ENCODE measurements at regions not wholly inside any gene's neighbourhood (a gene's known extent, or its start where the extent isn't known, plus 50 kb on each side); places are given as distances from the start of the nearest gene placed in this dataset.

DNA sequence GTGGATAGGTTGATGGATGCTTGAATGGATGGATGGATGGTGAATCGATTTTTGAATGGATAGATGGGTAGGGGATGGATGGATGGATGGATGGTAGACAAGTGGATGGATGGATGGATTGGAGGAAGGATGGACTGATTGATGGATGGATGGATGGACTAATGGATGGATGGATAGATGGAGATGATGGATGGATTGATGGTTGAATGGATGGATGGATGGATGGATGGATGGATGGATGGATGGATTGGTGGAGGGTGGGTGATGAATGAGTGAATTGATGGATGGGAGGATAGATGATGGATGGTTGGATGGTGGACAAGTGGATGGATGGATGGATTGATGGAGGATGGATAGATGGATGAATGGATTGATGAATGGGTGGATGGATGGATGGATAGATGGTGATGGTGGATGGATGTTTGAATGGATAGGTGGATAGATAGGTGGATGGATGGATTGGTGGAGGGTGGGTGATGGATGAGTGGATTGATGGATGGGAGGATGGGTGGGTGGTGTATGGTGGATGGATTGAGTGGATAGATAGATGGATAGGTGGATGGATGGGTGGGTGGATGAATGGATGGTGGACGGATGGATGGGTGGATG lies 1140.9 kb downstream of the BRD1 start:
- no peak for DNase-seq

DNA sequence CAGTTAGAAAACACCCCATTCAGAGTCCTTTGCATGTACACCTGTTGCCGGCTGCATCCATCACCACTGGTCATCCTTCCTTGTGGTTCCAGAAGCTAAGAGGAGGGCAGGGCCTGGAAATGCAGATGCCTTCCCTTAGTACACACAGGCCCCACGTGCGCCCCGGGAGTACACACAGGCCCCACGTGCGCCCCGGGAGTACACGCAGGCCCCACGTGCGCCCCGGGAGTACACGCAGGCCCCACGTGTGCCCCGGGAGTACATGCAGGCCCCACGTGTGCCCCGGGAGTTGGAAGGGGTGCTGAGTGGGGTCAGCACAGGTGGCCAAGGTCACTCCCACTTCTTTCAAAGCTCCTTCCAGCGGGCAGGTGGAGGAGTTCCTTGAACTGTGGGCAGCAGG lies 1141.9 kb downstream of the BRD1 start:
- DNase-seq, result no peak

DNA sequence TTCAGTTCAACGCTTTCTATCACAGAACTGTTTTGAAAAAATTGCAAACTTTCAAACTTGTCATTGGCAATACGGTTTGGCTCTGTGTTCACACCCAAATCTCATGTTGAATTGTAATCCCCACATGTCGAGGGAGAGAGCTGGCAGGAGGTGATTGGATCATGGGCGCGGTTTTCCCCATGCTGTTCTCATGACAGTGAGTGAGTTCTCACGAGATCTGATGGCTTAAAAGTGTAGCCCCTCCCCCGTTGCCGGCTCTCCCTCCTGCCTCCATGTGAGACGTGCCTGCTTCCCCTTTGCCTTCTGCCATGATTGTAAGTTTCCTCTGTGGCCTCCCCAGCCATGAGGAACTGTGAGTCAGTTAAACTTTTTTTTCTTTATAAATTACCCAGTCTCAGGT lies 1144.0 kb downstream of the BRD1 start:
- no peak for DNase-seq

DNA sequence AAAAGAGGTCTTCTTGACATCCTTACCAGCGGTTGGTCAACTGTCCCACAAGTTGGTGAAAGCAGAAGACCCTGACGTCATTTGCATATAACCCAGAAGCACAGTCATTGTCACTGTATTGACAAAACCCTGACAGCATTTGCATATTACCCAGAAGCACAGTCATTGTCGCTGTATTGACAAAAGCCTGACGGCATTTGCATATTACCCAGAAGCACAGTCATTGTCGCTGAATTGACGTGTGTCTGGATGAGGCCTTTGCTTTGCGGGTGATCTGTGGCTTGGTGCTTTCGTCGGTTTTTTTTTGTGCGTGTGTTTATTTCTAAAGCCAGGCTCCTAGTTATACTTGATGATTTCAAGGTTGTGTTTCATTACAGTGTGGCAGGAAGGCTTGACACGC lies 1145.2 kb downstream of the BRD1 start:
- no peak for DNase-seq

DNA sequence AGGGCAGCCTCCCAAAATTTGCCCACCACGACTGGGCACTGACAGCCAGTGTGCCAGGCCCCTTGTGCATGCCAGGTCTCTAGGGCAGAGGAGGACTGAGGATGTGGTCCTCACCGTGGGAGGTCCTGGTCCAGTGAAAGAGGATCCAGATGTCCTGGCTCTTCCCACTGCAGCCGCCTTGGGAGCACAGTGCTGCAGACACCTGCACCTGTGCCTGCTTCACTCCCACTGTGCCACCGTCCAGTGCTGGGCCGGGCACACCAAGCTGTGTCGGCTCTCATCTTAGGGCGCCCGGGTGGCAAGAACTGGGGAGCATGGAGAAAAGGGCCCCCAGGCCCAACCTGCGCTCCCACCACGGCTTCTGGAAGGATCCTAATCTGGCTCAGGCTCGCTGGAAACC lies 1147.1 kb downstream of the BRD1 start:
- DNase-seq, result no peak

DNA sequence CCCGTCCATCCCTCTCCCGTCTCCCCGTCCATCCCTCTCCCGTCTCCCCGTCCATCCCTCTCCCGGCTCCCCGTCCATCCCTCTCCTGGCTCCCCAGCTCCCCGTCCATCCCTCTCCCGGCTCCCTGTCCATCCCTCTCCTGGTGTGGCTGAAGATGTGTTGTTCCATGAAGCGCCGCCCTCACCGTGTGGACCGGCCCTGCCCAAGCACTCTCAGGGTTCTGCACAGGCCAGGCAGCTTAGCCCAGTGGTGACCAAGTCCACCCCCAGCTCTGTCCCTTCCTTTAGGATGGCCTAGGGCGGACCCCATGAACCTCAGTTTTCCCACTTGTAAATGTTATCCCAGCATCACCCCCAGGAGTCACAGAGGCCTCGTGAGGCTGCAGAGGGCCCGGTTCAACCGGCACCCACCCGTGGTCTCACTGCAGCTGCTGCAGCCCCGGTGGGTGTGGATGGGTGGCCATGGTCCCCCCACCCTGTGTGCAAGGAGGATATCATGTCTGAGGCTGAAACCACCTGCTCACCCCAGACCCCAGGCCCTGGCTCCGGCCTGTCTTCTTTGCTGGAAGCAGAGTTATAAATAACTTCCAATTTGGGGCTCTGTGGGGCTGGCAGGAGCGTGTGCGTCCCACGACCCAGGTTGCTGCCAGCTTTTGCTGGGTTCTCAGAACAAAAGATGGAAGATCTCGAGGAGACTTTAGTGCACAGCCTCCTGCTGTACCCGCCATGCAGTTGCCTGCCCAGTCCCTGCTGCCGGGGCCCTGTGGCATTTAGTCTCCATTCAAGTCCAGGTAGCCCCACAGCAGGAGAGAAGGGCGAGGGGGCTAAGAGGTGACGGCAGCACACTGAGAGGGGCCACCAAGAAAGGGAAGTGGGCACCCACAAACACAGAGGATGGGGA lies 1147.8 kb downstream of the BRD1 start:
- DNase-seq, result no peak

DNA sequence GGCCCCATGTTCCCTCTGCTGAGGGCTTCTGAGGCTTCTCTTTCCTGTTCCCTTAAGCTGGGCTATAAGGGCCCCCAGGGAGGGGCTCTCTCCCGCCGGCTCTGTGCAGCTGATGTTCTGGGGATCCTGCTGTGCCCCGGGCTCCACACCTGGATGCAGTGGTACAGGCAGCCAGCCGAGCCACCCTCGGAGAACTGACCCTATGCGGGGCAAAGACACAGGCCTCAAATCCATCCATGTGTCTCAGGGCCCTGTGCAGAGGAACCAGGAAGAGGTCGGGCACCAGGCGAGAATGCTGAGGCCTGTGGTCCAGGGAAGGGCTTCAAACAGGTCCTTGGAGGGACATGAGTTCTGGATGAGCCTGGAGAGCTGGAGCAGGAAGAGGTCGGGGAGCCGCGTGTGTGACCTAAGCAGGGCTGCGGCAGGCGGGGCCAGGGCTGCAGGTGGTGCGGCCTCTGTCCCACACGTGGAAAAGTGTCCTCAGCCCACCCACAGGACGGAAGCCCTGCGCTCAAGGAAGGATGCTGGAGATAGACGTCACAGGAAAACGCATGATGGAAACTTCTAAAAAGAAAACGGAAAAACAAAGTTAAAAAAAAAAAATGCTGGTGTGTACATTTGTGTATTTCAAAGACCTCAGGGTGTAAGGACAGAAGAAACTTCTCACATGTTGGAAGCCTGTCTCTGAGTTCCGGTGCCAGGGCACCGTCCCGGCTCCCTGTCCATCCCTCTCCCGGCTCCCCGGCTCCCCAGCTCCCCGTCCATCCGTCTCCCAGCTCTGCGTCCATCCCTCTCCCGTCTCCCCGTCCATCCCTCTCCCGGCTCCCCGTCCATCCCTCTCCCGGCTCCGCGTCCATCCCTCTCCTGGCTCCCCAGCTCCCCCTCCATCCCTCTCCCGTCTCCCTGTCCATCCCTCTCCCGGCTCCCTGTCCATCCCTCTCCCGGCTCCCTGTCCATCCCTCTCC lies 1149.2 kb downstream of the BRD1 start:
- DNase-seq, result no peak

DNA sequence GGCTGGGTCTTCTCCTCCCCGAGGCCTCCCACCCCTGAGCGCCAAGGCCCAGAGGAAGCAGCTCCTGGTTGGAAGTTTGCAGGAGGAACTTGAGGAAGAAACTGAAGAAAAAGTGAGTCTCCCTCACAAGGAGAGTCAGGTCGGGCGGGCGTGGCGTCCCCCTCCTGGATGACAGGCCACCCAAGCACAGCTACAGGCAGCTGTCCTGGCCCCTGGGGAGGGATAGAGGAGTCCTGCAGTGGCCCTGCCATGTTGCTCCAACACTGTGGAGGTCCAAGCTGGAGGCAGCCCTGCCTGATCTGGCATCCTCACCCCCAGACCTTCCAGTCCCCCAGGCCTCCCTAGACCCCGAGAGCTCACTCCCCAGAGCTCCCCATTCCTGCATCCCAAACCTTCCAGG lies 1150.1 kb downstream of the BRD1 start:
- no peak for DNase-seq

DNA sequence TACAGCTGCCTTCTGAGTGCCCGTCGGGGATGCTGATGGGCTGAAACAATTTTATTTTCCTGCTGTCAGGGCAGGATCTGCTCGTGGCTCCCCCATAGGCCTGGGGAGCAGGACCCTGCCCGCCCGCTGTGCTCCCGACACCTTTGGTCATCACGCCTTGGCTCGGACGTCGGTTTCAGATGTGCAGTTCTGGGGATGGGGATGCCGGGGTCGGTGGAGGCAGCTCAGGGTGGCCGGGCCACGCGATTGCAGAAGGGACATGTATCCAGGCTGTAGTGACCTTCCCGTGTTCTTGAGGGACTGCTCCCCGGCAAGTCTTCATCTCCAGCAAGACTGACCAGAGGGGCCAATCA lies 1150.5 kb downstream of the BRD1 start:
- no peak for DNase-seq

DNA sequence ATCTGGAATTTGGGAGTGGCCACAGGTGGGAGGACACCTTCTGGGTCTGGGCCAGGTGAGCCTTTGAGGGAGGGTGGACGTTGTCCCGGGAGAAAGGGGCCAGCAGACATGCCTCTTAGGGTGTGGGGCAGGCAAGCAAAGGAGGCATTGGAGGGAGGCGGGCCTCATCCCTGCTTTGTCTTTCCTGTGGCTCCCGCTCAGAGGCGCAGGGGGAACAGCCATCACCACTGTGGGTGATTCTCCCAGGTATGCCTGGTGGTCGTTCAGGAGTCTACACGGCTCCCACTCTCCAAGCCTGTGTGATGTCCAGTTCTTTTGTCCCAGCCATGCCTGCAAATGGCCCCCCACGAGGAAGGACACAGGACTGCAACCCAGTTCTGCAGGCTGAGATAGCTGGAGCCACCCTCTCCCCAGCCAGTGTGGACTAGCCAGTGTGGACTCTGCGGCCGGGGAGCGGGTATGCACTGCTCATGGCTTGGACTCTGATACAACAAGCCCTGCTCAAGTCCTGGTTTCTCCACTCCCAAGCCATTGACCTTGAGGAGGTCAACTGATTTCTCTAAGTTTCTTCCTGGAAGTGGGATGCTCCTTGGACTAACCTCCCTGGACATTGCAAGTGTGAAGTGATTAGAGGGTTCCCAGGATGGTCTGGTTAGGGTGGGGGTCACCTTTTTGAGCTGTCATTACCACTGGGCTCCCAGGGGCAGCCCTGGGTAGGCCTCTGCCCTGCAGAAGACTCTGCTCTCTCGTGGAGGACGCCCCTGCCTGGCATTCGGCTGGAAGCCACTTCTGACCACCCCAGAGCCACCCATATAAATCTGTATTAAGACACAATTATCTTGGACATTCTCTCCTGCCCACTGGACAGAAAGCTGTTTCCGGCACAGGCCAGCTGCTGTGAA lies 1151.2 kb downstream of the BRD1 start:
- DNase-seq, result no peak

DNA sequence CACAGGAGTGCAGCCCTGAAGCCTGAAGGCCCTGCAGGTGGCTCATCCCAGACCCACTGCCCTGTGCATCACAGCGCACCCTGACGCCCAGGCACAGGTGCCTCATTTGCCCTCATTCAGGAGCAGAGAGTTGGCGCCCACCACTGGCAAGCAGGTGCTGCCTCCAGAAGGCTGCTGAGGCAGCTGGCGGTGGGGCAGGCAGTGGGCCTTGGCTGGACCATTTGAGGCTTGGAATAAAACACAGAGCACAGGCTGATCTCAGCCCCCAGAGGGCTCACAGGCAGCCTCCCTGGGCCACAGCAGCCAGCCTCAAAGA lies 1151.9 kb downstream of the BRD1 start:
- no peak for DNase-seq

DNA sequence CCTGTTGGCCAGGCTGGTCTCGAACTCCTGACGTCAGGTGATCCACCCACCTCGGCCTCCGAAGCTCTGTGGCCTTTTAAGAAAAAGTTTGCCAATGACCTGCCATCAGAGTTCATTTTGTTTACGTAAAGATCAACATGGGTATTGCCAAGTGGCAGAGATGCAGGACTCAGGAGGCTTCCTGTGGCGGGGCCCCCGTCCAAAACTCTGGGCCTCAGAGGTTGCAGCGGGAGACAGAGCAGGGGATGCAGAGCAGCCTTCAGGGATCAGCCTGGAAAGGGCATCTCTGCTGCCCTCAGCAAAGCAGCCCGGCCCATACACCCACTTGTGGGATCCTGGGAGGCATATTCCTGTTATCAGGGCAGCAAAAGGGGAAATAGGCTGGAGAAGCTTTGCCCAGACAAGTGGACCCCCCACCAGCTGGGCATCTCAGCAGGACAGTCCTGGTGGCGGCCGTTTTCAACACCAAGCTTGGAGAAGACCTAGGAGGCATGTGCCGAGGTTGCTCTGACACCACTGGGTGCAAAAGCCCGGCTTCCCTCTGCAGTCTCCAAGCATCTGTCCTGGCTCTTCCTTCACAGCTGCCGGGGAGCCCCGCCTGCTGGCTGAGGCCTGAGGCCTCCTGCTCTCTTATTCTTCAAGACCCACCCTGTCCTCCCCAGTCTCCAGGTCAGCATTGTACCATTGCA lies 1152.4 kb downstream of the BRD1 start:
- DNase-seq, result no peak

DNA sequence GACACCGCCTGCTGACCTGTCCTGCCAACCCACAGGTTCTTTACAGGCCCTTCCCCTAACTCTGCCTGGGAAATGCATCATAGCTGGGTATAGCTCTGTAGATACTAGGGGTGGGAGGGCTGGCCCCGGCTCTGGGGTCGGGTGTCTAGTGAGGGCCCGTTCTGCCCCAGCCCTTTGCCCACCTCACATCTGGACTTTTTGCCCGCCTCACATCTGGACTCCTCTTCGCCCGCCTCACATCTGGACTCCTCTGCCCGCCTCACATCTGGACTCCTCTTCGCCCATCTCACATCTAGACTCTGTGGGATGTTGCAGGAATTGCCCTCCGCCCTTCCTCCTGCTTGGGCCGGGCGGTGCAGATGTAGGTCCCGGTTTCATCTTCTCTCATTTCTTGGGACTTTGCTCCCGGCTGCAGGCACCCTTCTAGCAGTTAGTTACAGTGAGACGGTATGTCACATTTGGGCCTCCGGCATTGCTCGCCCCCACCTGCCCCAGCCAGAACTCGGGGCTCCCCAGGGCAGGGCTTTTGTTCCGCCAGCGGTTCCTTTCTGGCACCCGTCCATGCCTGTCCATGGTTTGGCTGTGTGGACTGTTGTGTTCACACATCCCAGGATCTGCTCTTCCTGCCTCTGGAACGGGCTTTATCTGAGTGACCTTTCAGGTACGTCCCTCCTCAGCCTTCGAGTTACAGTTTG lies 1153.7 kb downstream of the BRD1 start:
- no peak for DNase-seq

DNA sequence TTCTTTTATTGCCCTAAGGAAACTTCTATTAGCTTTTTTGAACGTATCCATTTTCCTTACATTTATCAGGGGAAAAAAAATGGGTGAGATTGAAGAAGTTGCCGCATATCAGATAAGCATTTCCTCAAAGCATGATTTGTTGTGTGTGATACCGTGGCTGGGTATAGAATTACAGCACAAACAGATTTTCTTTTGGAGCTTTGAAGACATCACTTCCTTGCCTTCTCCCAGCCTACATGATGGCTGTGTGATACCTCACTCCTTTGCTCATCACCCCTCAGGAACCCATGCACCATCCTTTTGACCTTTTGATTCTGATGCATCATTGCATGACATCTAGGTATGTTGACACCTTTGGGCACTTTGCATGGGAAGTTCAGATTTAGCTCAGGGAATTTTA lies 1155.3 kb downstream of the BRD1 start:
- no peak for DNase-seq

DNA sequence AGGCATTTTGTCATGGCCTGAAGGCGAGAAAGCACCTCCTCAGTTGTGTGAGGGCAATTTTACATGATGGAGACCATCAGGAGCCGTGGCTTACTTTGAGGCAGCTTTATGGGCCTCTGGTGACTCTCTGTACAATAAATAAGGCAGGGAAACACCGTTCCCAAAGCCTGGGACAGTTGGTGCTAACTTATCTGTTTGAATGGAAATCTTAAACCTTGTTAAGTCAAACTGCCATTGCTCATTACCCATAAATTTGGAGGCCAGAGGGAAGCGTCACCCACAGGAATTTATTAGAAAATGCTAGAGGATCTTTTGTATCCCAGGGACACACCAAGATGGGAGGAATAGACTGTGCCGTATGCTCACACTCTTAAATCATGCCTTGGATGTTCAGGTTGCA lies 1156.9 kb downstream of the BRD1 start:
- DNase-seq, result no peak

DNA sequence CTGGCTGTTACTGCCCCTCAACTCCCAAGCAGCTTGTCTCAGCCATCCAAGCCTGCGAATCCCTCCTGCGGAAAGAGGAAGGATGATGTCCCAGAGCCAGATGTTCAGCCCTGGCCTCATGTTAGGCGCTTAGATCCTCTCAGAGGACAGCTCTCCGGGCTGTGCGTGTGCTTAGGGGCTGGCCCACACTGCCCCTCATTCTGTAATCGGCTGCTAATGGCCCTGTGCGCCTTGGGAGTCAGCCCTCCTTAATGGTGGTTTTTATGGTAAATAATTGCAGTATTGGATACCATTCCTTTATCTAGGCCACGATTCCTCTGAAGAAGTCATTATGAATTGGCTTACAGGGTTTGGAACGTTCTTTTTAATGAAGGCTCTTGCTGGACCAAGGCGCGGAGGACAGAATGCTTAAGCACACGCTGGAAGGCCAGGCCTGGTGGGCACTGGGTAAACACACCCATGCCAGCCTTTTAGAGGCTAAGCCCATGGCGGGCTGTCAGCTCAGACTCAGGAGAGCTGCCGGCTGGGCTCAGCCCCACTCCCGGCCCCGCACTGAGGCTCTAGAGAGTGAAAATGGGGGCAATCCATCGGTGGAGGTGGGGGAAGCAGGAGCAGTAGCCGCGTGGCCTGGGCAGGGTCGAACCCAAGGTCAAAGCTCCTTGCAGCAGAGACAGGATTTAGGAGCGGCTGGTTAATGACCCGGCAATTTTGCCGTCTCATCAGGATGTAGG lies 1157.5 kb downstream of the BRD1 start:
- no peak for DNase-seq

DNA sequence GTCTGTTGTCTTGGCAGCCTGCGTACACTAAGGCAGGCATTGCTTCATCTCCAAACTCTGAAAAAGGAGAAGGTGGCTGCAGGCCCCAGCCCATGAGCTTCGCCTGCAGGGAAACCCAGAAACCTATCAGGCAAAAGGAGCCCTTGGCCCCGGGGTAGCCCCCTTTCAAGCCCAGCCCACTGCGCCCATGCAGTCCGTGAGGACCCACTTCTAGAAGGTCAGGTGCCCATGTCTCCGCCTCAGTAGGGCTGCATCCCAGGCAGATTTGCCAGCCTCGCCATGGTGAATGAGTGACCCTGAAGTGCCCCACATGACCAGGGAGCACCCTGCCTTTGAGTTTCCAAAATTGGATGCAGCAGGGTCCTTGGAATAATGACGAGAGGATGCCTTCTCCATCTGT lies 1158.4 kb downstream of the BRD1 start:
- no peak for DNase-seq

DNA sequence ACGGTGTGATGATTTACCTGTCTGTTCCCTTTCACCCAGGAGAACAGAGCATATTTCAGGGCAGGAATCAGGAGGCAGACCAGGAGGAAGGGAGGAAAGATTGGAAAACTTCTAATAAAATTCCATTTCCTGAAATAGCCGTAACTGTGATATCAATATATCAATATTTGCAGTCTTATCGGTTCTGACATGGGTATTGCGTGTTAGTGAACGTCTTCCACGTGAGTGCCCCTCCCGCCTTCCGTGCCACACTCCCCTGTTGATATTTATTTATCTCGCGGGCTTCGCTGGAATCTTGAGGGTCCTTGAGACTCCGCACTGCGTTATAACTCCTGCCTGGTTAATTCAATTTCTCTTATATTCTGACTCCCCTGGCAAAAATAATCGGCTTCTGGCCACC lies 1160.4 kb downstream of the BRD1 start:
- no peak for DNase-seq

DNA sequence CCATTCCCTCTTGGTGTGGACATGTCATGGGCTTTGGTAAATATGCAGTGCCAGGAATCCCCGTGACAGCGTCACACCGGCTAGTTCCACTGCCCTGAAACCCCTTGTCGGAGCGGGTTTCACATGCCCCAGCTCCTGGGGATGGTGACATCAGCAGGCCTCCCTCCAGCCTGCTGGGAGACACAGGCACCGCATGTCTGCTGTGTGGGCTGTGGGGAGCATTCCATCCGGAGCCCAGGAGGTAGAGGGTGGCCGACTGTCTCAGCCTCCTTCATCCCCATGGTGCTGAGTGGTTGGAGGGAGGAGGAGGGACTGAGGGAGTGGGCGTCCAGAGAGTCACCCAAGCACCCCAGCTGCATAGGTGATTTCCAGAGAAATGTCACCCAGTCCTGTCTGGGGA lies 1161.1 kb downstream of the BRD1 start:
- DNase-seq, result no peak

DNA sequence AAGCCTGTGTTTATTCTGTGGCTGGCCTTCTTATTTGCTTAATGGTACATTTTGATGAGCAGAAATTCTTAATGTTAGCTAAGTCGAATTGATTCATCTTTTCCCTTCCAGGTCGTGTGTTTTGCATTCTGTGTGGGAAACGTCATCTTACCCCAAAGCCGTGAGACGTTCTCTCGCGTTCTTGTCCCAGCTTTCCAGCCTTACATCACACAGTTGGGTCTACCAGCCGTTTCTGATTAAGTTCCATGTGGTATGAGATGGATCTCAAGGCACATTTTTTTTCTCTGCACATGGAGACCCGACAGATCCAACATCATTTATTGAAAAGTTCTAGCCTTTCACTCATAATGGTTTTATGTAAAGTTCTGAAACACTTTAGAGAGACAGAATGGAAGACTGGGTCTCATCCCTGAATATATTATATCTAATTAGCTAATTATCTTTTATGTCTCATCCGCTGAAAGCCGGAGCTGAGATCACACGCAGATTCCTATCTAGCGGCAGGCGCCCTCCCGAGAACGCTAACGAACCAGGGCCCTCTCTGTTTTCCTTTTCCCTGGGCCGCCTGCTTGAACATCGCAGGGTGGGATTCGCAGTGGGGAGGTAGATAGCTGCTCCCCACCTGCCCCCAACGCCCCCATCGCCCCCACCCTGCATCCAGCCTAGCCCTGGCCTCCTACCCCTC lies 1162.2 kb downstream of the BRD1 start:
- no peak for DNase-seq
